Nephron progenitor cell (in vitro differentiated cells): ENCODE measurements at regions not wholly inside any gene's neighbourhood (a gene's known extent, or its start where the extent isn't known, plus 50 kb on each side); places are given as distances from the start of the nearest gene placed in this dataset.
A peak's percentile ranks its signal among the peaks of the same experiment; 100 is the strongest.

ENCODE experiments used
- DNase-seq: peaks from one replicate; pipeline ENCODE4 v3.0.0; 2021
- H3K27ac Mint-ChIP-seq: 2 replicates; pipeline ENCODE4 v1.8.0; 2021; ENCODE audit warnings: mild to moderate bottlenecking, moderate library complexity, mixed read lengths
- H3K27me3 Mint-ChIP-seq: 2 replicates; pipeline ENCODE4 v1.8.0; 2021; ENCODE audit warnings: mild to moderate bottlenecking, low read depth, mixed read lengths; ENCODE audit not compliant: poor library complexity
- H3K36me3 Mint-ChIP-seq: 2 replicates; pipeline ENCODE4 v1.8.0; 2021; ENCODE audit warnings: low read depth, mixed read lengths
- H3K4me1 Mint-ChIP-seq: 2 replicates; pipeline ENCODE4 v1.8.0; 2021; ENCODE audit warnings: mixed read lengths
- H3K4me3 Mint-ChIP-seq: 2 replicates; pipeline ENCODE4 v1.8.0; 2021; ENCODE audit warnings: mild to moderate bottlenecking, moderate library complexity, mixed read lengths
- H3K9me3 Mint-ChIP-seq: 2 replicates; pipeline ENCODE4 v1.8.0; 2021; ENCODE audit warnings: mild to moderate bottlenecking, moderate library complexity, mixed read lengths
- TF ChIP-seq, protein P1 (sequence below): fragments of 200-600 bp; sonication (generic); IDR thresholded peaks from 2 replicates; pipeline ENCODE4 v1.5.0; 2021; ENCODE audit warnings: antibody characterized with exemption

DNA sequence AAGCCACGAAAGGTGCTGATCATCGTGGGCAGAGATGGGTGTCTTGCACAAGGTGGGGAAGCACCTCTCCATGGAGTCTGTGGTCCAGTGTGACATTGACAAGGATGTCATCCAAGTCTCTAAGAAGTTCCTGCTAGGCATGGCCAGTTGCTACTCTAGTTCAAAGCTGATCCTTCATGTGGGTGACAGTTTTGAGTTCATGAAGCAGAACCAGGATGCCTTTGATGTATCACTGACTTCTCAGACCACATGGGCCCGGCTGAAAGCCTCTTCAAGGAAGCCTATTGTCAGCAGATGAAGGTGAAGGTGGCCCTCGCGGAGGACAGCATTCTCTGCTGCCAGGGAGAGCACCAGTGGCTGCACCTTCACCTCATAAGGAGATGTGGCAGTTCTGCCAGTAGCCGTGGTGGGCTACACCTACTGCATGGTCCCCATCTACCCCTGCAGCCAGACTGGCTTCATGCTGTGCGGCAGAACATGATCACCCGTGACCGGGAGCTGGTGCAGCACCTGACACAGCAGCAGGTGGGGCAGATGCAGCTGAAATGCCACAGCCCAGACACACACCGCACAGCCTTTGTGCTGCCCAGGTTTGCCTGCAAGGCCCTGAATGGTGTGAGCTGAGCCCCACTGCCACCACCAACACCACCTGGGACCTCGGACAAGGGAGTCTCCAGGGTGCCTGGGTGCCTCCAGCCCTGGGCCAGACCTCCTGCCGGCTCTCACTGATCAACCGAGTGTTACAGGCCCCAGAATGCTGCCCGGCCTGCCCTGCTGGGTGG is 75.0 kb upstream of the SULF2 start:
- Mint-ChIP-seq H3K27ac (no peak overlapping the region), H3K4me1 (peaks cover 64% of the 10 kb centered on the region), H3K9me3 (peaks cover 30% of the 10 kb centered on the region), H3K27me3 (no peaks in the 10 kb centered on the region), H3K4me3 (no peak overlapping the region), H3K36me3 (peaks cover 11% of the 10 kb centered on the region)
- TF ChIP-seq, protein P1, sequence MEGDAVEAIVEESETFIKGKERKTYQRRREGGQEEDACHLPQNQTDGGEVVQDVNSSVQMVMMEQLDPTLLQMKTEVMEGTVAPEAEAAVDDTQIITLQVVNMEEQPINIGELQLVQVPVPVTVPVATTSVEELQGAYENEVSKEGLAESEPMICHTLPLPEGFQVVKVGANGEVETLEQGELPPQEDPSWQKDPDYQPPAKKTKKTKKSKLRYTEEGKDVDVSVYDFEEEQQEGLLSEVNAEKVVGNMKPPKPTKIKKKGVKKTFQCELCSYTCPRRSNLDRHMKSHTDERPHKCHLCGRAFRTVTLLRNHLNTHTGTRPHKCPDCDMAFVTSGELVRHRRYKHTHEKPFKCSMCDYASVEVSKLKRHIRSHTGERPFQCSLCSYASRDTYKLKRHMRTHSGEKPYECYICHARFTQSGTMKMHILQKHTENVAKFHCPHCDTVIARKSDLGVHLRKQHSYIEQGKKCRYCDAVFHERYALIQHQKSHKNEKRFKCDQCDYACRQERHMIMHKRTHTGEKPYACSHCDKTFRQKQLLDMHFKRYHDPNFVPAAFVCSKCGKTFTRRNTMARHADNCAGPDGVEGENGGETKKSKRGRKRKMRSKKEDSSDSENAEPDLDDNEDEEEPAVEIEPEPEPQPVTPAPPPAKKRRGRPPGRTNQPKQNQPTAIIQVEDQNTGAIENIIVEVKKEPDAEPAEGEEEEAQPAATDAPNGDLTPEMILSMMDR = no peak
- DNase-seq = no peak

DNA sequence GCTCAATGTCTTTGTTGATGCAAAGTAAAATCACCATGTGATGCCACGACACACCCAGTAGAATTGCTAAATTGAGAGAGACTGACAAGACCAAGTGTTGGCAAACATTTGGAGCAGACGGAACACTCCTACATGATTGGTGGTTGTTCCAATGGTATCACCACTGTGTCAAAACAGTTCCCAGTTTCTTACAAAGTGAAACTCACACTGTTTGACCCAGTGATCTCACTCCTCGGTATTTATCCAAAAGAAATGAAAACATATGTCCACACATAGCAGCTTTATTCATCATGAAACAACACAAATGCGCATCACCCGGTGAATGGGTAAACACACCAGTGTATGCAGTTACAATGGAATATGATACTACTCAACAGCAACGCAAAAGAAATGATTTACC is 74.0 kb upstream of the SULF2 start:
- Mint-ChIP-seq H3K27ac (no peak overlapping the region), H3K36me3 (peaks cover 20% of the 10 kb centered on the region), H3K9me3 (peaks cover 39% of the 10 kb centered on the region), H3K4me1 (peaks cover 68% of the 10 kb centered on the region), H3K27me3 (no peaks in the 10 kb centered on the region), H3K4me3 (no peak overlapping the region)
- TF ChIP-seq, protein P1 = no peak
- DNase-seq = no peak

DNA sequence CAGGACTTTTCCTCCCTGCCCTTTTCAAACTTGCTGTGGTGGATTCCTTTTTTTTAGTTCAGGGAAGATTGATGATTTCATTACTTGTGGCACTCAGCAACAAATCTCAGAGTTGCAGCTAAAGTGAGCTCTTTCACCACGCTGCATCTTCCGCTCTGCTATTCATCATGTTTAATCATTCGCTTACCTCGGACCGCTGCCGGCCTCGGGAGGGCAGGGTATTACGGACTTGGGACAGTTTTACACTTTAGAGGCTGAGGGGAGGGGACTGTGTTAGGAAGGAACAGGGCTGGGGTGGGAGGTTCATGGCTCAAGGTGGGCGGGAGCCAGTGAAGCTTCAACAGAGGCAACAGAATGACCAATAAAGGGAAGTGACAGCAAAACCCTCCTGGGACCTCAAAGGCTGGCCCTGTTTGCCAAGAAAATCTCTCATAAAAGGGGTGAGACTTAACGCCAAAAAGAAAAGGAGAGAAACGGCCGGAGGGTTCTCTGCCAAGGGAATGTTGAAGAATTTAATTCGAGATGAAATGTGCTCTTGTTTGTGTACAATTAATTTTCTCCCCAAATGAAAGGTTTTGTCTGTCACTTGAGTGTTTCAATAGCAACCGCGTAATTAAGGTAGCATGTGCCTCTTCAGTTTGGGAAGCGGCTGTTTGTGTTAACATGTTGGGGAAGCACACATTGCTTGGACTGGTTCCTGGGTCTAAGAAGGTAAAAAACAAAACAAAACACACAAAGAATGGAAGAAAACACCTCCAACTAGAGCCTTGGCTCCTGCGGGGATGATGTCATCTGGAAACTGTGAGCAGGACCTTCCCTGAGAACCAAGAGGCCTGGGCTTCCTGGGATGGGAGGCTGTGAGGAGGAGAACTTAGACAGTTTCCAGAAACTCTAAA is 72.5 kb upstream of the SULF2 start:
- TF ChIP-seq, protein P1 = no peak
- peaks cover 44% of the 10 kb centered on the region for H3K9me3 Mint-ChIP-seq
- peak; percentile 72 for DNase-seq
- H3K36me3 Mint-ChIP-seq = peaks cover 17% of the 10 kb centered on the region
- H3K27me3 Mint-ChIP-seq = no peaks in the 10 kb centered on the region
- peaks cover 59% of the 10 kb centered on the region for H3K4me1 Mint-ChIP-seq
- H3K4me3 Mint-ChIP-seq = peak overlapping the region; percentile 65
- H3K27ac Mint-ChIP-seq = peak overlapping the region; percentile 98

DNA sequence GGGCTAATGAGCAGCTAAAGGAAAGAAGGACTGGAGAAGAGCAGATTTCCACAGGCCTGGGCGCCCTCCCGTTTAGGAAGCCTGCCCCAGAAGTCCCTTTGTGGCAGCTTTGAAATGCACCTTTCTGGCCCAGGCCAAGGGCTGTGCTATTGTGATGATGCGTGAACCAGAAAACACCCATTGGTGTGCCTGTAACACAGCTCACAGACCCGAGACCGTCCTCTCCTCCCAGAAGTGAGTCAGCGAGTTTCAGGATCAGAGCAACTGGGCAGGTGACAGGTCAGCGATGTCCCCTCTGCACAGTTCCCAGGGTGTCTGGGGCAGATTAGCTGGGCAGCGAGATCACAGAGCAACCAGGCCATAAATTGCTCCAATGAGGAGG is 71.9 kb upstream of the SULF2 start:
- Mint-ChIP-seq H3K36me3 (peaks cover 22% of the 10 kb centered on the region), H3K4me1 (peaks cover 58% of the 10 kb centered on the region), H3K27me3 (peaks cover 4% of the 10 kb centered on the region), H3K27ac (peak overlapping the region; percentile 98), H3K4me3 (peak overlapping the region; percentile 65), H3K9me3 (peaks cover 47% of the 10 kb centered on the region)
- DNase-seq = peak; percentile 46
- TF ChIP-seq, protein P1 = no peak

DNA sequence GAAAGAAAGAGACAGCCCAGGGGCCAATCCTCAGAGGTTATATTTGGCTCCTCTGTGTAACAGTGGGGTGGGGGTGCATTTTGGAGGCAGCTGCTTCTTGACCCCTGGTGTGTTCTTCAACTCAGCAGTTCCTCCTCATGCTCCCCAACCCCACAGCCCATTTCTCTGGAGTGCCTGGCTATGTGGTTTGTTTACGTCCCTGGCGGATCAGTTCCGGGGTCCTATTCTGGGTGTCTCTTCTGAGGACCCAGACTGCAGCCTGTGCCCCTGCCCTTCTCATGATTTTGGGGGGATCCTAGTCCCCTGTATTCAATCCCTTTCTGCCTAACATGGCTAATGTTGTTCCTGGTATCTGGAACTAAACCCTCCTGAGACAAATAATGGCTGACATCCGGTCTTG is 70.5 kb upstream of the SULF2 start:
- Mint-ChIP-seq H3K27ac (no peak overlapping the region), H3K4me3 (no peak overlapping the region), H3K4me1 (peaks cover 56% of the 10 kb centered on the region)

More for the DNA sequence above, 70.5 kb upstream of the SULF2 start:
- peaks cover 7% of the 10 kb centered on the region for H3K27me3 Mint-ChIP-seq
- H3K9me3 Mint-ChIP-seq = peaks cover 57% of the 10 kb centered on the region
- H3K36me3 Mint-ChIP-seq = peaks cover 22% of the 10 kb centered on the region
- TF ChIP-seq, protein P1 = no peak
- no peak for DNase-seq
